ENCODE measurements at regions not wholly inside any gene's neighbourhood (a gene's known extent, or its start where the extent isn't known, plus 50 kb on each side); places are given as distances from the start of the nearest gene placed in this dataset.

- TF ChIP-seq REST (IDR thresholded peaks at IDR 0.05; ENCODE audit: insufficient read depth in 1 of 2, low read depth in 2 of 2, low read length in 1 of 2) = no peak
- no peak for TF ChIP-seq TCF7L2 (IDR thresholded peaks at IDR 0.05; ENCODE audit: low read depth, low read length)
- TF ChIP-seq SIN3A (IDR thresholded peaks at IDR 0.05; ENCODE audit: borderline replicate concordance, insufficient read depth, low read depth, low read length) = no peak
- no peak for TF ChIP-seq POLR2AphosphoS5 (IDR thresholded peaks at IDR 0.05; ENCODE audit: low read depth, low read length)
- TF ChIP-seq CTCF (IDR thresholded peaks at IDR 0.05) = no peak
- in situ Hi-C loops (cut with HindIII; ENCODE audit: low pct_unique_long_range_greater_than_20kb, low sequenced_read_pairs) (no loop called here), intact Hi-C loops (cut with micrococcal nuclease; ENCODE audit: unreplicated experiment) (no loop called here)
- BruUV-seq (replicated peaks) = no TSS peak
- ATAC-seq = no peak
- no peaks in the 10 kb centered on the region for H3K36me3 ChIP-seq (ENCODE audit: control insufficient read depth, insufficient read depth, low read length)
- no peak overlapping the region for H3K27ac ChIP-seq (ENCODE audit: low read length)
- H3K27me3 ChIP-seq (ENCODE audit: control insufficient read depth, insufficient read depth, low read length) = no peaks in the 10 kb centered on the region; the same call in 1 of the 2 replicates
- no peaks in the 10 kb centered on the region for H3K4me1 ChIP-seq (ENCODE audit: control insufficient read depth, insufficient read depth, low read length)
- H3K4me3 ChIP-seq (ENCODE audit: low read depth in 2 of 2, low read length in 2 of 2) = no peak overlapping the region
- H3K9me3 ChIP-seq (ENCODE audit: control insufficient read depth, insufficient read depth, low read depth, low read length) = no peaks in the 10 kb centered on the region
- ChIA-PET POLR2A (no interaction called here), CTCF (no interaction called here)
- no peak for DNase-seq (ENCODE audit: low read depth, low spot score)
Measured at GRCh38 chr1:213661302-213661701, 326.5 kb upstream of the PROX1 start.

- BruUV-seq (replicated peaks) = no TSS peak
- no peaks in the 10 kb centered on the region for H3K9me3 ChIP-seq (ENCODE audit: control insufficient read depth, insufficient read depth, low read depth, low read length)
- POLR2A ChIA-PET = no interaction called here
- no peaks in the 10 kb centered on the region; the same call in 1 of the 2 replicates for H3K27me3 ChIP-seq (ENCODE audit: control insufficient read depth, insufficient read depth, low read length)
- TF ChIP-seq SIN3A (IDR thresholded peaks at IDR 0.05; ENCODE audit: borderline replicate concordance, insufficient read depth, low read depth, low read length) (no peak), POLR2AphosphoS5 (IDR thresholded peaks at IDR 0.05; ENCODE audit: low read depth, low read length) (no peak), TCF7L2 (IDR thresholded peaks at IDR 0.05; ENCODE audit: low read depth, low read length) (no peak), CTCF (IDR thresholded peaks at IDR 0.05) (no peak), REST (IDR thresholded peaks at IDR 0.05; ENCODE audit: insufficient read depth in 1 of 2, low read depth in 2 of 2, low read length in 1 of 2) (no peak)
- intact Hi-C loops (cut with micrococcal nuclease; ENCODE audit: unreplicated experiment) = no loop called here
- in situ Hi-C loops (cut with HindIII; ENCODE audit: low pct_unique_long_range_greater_than_20kb, low sequenced_read_pairs) = no loop called here
- ATAC-seq (no peak), DNase-seq (ENCODE audit: low read depth, low spot score) (no peak)
- H3K4me3 ChIP-seq (ENCODE audit: low read depth in 2 of 2, low read length in 2 of 2) = no peak overlapping the region
- CTCF ChIA-PET = no interaction called here
- no peaks in the 10 kb centered on the region for H3K36me3 ChIP-seq (ENCODE audit: control insufficient read depth, insufficient read depth, low read length)
- H3K27ac ChIP-seq (ENCODE audit: low read length) = no peak overlapping the region
- no peaks in the 10 kb centered on the region for H3K4me1 ChIP-seq (ENCODE audit: control insufficient read depth, insufficient read depth, low read length)
Measured at GRCh38 chr1:213666113-213666512, 321.7 kb upstream of the PROX1 start.

Measured in Panc1 (cell line).